Fibroblast of lung (primary cell): ENCODE measurements at regions not wholly inside any gene's neighbourhood (a gene's known extent, or its start where the extent isn't known, plus 50 kb on each side); places are given as distances from the start of the nearest gene placed in this dataset.

ENCODE experiments used
- DNase-seq, 2 donors: peaks; one replicate each; pipeline versions ENCODE4 v3.0.0 to v3.0.0-alpha.2; 2010; ENCODE audit warnings: low read depth in 2 of 2
- H2AFZ ChIP-seq: 2 replicates; pipeline ENCODE4 v1.5.1; 2012; ENCODE audit warnings: low read length, control low read depth, inconsistent platforms
- H3K27ac ChIP-seq: 2 replicates; pipeline ENCODE4 v1.5.1; 2011; ENCODE audit warnings: low read length, control low read depth; ENCODE audit not compliant: insufficient read depth
- H3K27me3 ChIP-seq: 2 replicates; pipeline ENCODE4 v1.5.1; 2011; ENCODE audit warnings: mild to moderate bottlenecking, low read length; ENCODE audit not compliant: control insufficient read depth, insufficient read depth
- H3K36me3 ChIP-seq: 2 replicates; pipeline ENCODE4 v1.5.1; 2011; ENCODE audit warnings: low read length; ENCODE audit not compliant: control insufficient read depth, insufficient read depth
- H3K4me1 ChIP-seq: 2 replicates; pipeline ENCODE4 v1.5.1; 2011; ENCODE audit warnings: low read length; ENCODE audit not compliant: control insufficient read depth, insufficient read depth; ENCODE audit errors: extremely low read depth
- H3K4me2 ChIP-seq: 2 replicates; pipeline ENCODE4 v1.5.1; 2011; ENCODE audit warnings: low read length, control low read depth; ENCODE audit not compliant: insufficient read depth; ENCODE audit errors: extremely low read depth
- H3K4me3 ChIP-seq, 4 experiments: fragments of 200-600 bp in 1 of 4; sonication (generic) in 1 of 4; replicated peaks in 1 of 4; 2 replicates each; pipeline ENCODE4 v1.5.1; 2011 to 2016; ENCODE audit warnings: low read length in 4 of 4, low read depth in 3 of 4, mild to moderate bottlenecking in 3 of 4, control low read depth in 2 of 4, inconsistent platforms in 1 of 4, mixed read lengths in 1 of 4; ENCODE audit not compliant: insufficient read depth in 1 of 4; ENCODE audit errors: control extremely low read depth in 1 of 4
- H3K79me2 ChIP-seq: 2 replicates; pipeline ENCODE4 v1.5.1; 2012; ENCODE audit warnings: mild to moderate bottlenecking, low read length, inconsistent platforms; ENCODE audit not compliant: control insufficient read depth, insufficient read depth
- H3K9ac ChIP-seq: 2 replicates; pipeline ENCODE4 v1.5.1; 2011; ENCODE audit warnings: mild to moderate bottlenecking, low read length, control low read depth; ENCODE audit not compliant: insufficient read depth
- H3K9me3 ChIP-seq: 2 replicates; pipeline ENCODE4 v1.5.1; 2012; ENCODE audit warnings: low read depth, low read length; ENCODE audit not compliant: control insufficient read depth, insufficient read depth
- H4K20me1 ChIP-seq: 2 replicates; pipeline ENCODE4 v1.5.1; 2011; ENCODE audit warnings: low read length; ENCODE audit not compliant: control insufficient read depth, insufficient read depth; ENCODE audit errors: extremely low read depth
- EZH2 ChIP-seq: IDR thresholded peaks from 2 replicates; pipeline ENCODE4 v1.5.1; 2012; ENCODE audit warnings: low read length, control low read depth, mild to moderate bottlenecking; ENCODE audit errors: missing control alignments
- TF ChIP-seq, protein P1 (sequence below), 2 donors: IDR thresholded peaks in 1 of 2; conservative IDR thresholded peaks in 1 of 2; 1 replicate in 1 of 2; 2 replicates in 1 of 2; pipeline ENCODE4 v1.5.1; 2011 to 2012; ENCODE audit warnings: low read length in 2 of 2, control low read depth in 1 of 2, inconsistent platforms in 1 of 2, low read depth in 1 of 2, mild to moderate bottlenecking in 1 of 2

GRCh38 chr21:40905251-40905650 is 58.3 kb upstream of the DSCAM start:
- TF ChIP-seq, protein P1, sequence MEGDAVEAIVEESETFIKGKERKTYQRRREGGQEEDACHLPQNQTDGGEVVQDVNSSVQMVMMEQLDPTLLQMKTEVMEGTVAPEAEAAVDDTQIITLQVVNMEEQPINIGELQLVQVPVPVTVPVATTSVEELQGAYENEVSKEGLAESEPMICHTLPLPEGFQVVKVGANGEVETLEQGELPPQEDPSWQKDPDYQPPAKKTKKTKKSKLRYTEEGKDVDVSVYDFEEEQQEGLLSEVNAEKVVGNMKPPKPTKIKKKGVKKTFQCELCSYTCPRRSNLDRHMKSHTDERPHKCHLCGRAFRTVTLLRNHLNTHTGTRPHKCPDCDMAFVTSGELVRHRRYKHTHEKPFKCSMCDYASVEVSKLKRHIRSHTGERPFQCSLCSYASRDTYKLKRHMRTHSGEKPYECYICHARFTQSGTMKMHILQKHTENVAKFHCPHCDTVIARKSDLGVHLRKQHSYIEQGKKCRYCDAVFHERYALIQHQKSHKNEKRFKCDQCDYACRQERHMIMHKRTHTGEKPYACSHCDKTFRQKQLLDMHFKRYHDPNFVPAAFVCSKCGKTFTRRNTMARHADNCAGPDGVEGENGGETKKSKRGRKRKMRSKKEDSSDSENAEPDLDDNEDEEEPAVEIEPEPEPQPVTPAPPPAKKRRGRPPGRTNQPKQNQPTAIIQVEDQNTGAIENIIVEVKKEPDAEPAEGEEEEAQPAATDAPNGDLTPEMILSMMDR (conservative IDR thresholded peaks at IDR 0.05 in 1 of 2, IDR thresholded peaks at IDR 0.05 in 1 of 2; ENCODE audit: low read depth in 1 of 2, low read length in 2 of 2), result no peak
- TF ChIP-seq EZH2, result no peak
- Histone ChIP-seq H4K20me1 (no peaks in the 10 kb centered on the region), H3K4me3 (no peak overlapping the region), H3K4me1 (no peaks in the 10 kb centered on the region), H3K36me3 (no peaks in the 10 kb centered on the region), H2AFZ (no peak overlapping the region), H3K9ac (no peak overlapping the region), H3K27ac (no peak overlapping the region), H3K9me3 (no peaks in the 10 kb centered on the region), H3K4me2 (no peak overlapping the region), H3K27me3 (no peaks in the 10 kb centered on the region), H3K79me2 (no peaks in the 10 kb centered on the region)
- DNase-seq, result no peak

- no peaks in the 10 kb centered on the region for H3K9me3 ChIP-seq
- H3K79me2 ChIP-seq, result no peaks in the 10 kb centered on the region
These were observed 65.4 kb upstream of the DSCAM start for GRCh38 chr21:40912375-40912774.

GRCh38 chr21:40915114-40915513 is 68.2 kb upstream of the DSCAM start:
- Histone ChIP-seq H4K20me1 (no peaks in the 10 kb centered on the region), H3K27me3 (no peaks in the 10 kb centered on the region), H3K9me3 (no peaks in the 10 kb centered on the region), H3K9ac (no peak overlapping the region), H3K4me3 (no peak overlapping the region), H3K4me2 (no peak overlapping the region), H2AFZ (no peak overlapping the region), H3K4me1 (no peaks in the 10 kb centered on the region), H3K27ac (no peak overlapping the region), H3K36me3 (no peaks in the 10 kb centered on the region), H3K79me2 (no peaks in the 10 kb centered on the region)
- TF ChIP-seq, protein P1 (conservative IDR thresholded peaks at IDR 0.05 in 1 of 2, IDR thresholded peaks at IDR 0.05 in 1 of 2; ENCODE audit: low read depth in 1 of 2, low read length in 2 of 2), result no peak
- no peak for TF ChIP-seq EZH2
- DNase-seq, result no peak

More at GRCh38 chr21:40912375-40912774, 65.4 kb upstream of the DSCAM start:
- Histone ChIP-seq H3K27ac (no peak overlapping the region), H3K4me1 (no peaks in the 10 kb centered on the region), H3K27me3 (no peaks in the 10 kb centered on the region), H3K4me3 (no peak overlapping the region), H2AFZ (no peak overlapping the region), H3K9ac (no peak overlapping the region), H3K4me2 (no peak overlapping the region), H3K36me3 (no peaks in the 10 kb centered on the region), H4K20me1 (no peaks in the 10 kb centered on the region)
- no peak for TF ChIP-seq EZH2
- TF ChIP-seq, protein P1 (conservative IDR thresholded peaks at IDR 0.05 in 1 of 2, IDR thresholded peaks at IDR 0.05 in 1 of 2; ENCODE audit: low read depth in 1 of 2, low read length in 2 of 2), result no peak
- DNase-seq, result no peak
